Esophagus squamous epithelium (tissue), 4 donors: ENCODE measurements at regions not wholly inside any gene's neighbourhood (a gene's known extent, or its start where the extent isn't known, plus 50 kb on each side); places are given as distances from the start of the nearest gene placed in this dataset.

Experiments
- POLR2A ChIP-seq, 4 donors: fragments of 450-650 bp; IDR thresholded peaks; one replicate each; pipeline ENCODE4 v1.6.1; 2017; ENCODE audit warnings: antibody characterized with exemption in 4 of 4, mild to moderate bottlenecking in 4 of 4, moderate library complexity in 3 of 4
- TF ChIP-seq, protein P1 (sequence below), 6 experiments: fragments of 450-650 bp in 4 of 6; fragments of 200-600 bp in 2 of 6; sonication (generic) in 2 of 6; IDR thresholded peaks; one replicate each; pipeline ENCODE4 v1.5.1; 2016 to 2019; ENCODE audit warnings: antibody characterized with exemption in 6 of 6, mild to moderate bottlenecking in 4 of 6, moderate library complexity in 4 of 6

DNA sequence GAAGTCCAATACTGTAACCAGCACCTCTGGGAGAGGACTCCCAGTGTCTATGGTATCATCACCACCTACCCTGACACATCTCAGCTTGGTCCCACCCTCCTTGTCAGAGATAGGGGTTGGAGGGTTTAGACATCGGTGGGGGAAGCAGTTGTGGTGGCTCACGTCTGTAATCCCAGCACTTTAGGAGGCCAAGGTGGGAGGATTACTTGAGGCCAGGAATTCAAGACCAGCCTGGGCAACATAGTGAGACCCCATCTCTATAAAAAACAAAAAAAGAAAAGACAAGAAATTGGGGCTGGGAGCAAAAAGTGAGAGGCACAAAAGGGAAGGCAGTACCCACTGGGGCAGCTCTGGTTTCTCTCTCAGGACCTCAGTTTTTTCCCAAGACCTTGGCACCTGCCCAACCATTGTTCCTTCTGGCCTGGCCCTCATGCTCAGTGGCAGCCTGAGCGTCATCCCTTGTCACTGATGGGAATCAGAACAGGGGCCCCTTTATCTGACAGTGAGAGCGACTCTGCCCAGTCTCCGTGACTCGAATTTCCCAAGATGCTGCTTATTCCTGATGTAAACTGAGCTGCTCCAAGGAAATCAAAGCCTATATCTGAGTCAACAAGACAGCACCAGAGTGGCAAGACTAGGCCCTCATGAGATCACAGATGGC is 80.5 kb upstream of the HSPA9 start:
- TF ChIP-seq, protein P1, sequence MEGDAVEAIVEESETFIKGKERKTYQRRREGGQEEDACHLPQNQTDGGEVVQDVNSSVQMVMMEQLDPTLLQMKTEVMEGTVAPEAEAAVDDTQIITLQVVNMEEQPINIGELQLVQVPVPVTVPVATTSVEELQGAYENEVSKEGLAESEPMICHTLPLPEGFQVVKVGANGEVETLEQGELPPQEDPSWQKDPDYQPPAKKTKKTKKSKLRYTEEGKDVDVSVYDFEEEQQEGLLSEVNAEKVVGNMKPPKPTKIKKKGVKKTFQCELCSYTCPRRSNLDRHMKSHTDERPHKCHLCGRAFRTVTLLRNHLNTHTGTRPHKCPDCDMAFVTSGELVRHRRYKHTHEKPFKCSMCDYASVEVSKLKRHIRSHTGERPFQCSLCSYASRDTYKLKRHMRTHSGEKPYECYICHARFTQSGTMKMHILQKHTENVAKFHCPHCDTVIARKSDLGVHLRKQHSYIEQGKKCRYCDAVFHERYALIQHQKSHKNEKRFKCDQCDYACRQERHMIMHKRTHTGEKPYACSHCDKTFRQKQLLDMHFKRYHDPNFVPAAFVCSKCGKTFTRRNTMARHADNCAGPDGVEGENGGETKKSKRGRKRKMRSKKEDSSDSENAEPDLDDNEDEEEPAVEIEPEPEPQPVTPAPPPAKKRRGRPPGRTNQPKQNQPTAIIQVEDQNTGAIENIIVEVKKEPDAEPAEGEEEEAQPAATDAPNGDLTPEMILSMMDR (IDR thresholded peaks at IDR 0.05), result no peak
- no peak for TF ChIP-seq POLR2A (IDR thresholded peaks at IDR 0.05)
